DOHH2 (cell line): ENCODE measurements at regions not wholly inside any gene's neighbourhood (a gene's known extent, or its start where the extent isn't known, plus 50 kb on each side); places are given as distances from the start of the nearest gene placed in this dataset.

Experiments
- EZH2phosphoT487 ChIP-seq: fragments of 200-600 bp; sonication (generic); IDR thresholded peaks from 2 replicates; pipeline ENCODE4 v1.6.1; 2017; ENCODE audit warnings: borderline replicate concordance, mild to moderate bottlenecking, antibody characterized with exemption, low read length, moderate library complexity, mixed read lengths
- TF ChIP-seq, protein P1 (sequence below): fragments of 200-600 bp; sonication (generic); IDR thresholded peaks from one replicate; pipeline ENCODE4 v1.5.1; 2014; ENCODE audit warnings: antibody characterized with exemption, mild to moderate bottlenecking, low read depth, low read length; ENCODE audit not compliant: poor library complexity, severe bottlenecking

DNA sequence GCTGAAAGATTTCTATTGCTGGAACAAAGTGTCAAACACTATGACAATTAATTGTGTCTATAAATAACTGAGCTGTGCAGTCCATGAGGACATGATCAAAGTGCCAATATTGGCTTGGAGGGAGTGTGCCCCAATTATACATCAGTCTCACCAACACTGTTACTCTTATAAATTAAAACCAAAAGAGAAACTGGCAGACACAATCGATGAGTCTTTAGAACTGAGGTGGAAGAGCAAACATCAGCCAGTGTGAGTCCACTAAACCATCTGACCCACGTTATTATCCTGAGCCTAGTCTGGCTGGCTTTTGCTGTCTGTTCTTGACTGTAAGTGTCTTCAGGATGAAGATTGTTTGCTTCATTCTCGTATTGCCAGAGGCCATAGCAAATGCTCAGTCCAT is 98.9 kb downstream of the OLIG3 start:
- TF ChIP-seq, protein P1, sequence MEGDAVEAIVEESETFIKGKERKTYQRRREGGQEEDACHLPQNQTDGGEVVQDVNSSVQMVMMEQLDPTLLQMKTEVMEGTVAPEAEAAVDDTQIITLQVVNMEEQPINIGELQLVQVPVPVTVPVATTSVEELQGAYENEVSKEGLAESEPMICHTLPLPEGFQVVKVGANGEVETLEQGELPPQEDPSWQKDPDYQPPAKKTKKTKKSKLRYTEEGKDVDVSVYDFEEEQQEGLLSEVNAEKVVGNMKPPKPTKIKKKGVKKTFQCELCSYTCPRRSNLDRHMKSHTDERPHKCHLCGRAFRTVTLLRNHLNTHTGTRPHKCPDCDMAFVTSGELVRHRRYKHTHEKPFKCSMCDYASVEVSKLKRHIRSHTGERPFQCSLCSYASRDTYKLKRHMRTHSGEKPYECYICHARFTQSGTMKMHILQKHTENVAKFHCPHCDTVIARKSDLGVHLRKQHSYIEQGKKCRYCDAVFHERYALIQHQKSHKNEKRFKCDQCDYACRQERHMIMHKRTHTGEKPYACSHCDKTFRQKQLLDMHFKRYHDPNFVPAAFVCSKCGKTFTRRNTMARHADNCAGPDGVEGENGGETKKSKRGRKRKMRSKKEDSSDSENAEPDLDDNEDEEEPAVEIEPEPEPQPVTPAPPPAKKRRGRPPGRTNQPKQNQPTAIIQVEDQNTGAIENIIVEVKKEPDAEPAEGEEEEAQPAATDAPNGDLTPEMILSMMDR: no peak
- no peak for TF ChIP-seq EZH2phosphoT487
